ENCODE measurements at regions not wholly inside any gene's neighbourhood (a gene's known extent, or its start where the extent isn't known, plus 50 kb on each side); places are given as distances from the start of the nearest gene placed in this dataset.
"Not testable (repeated sequence)": the region's sequence is repeated elsewhere in the genome, so short reads cannot be mapped to it uniquely, and the experiment has no call there.

GRCh38 chr6:141981190-141981589, 151.5 kb upstream of the GJE1 start:
- intact Hi-C loops (cut with DNase I) = no loop called here
- no peak for ATAC-seq (ENCODE audit: poor library complexity)
- DNase-seq = no peak

- intact Hi-C loops (cut with DNase I) = no loop called here
- DNase-seq (no peak), ATAC-seq (ENCODE audit: poor library complexity) (no peak)
These were observed 154.9 kb upstream of the GJE1 start for GRCh38 chr6:141977782-141978181.

GRCh38 chr6:141976994-141977393, 155.7 kb upstream of the GJE1 start:
- DNase-seq (no peak), ATAC-seq (ENCODE audit: poor library complexity) (no peak)
- intact Hi-C loops (cut with DNase I) = no loop called here

- ATAC-seq (ENCODE audit: poor library complexity); intact Hi-C loops (cut with DNase I); DNase-seq: not testable (repeated sequence)
These were observed 162.8 kb upstream of the GJE1 start for GRCh38 chr6:141969768-141970415.

GRCh38 chr6:141969201-141969600, 163.5 kb upstream of the GJE1 start:
- ATAC-seq (ENCODE audit: poor library complexity) (no peak), DNase-seq (no peak)
- intact Hi-C loops (cut with DNase I) = no loop called here

- ATAC-seq (ENCODE audit: poor library complexity) (no peak), DNase-seq (no peak)
- intact Hi-C loops (cut with DNase I) = no loop called here
These were observed 164.1 kb upstream of the GJE1 start for GRCh38 chr6:141968632-141969031.

- intact Hi-C loops (cut with DNase I) = no loop called here
- ATAC-seq (ENCODE audit: poor library complexity) (no peak), DNase-seq (no peak)
These were observed 167.6 kb upstream of the GJE1 start for GRCh38 chr6:141965016-141965545.

GRCh38 chr6:141963543-141964295, 169.0 kb upstream of the GJE1 start:
- intact Hi-C loops (cut with DNase I) = no loop called here
- DNase-seq (no peak), ATAC-seq (ENCODE audit: poor library complexity) (no peak)

- intact Hi-C loops (cut with DNase I) = no loop called here
- ATAC-seq (ENCODE audit: poor library complexity) (no peak), DNase-seq (no peak)
These were observed 175.5 kb upstream of the GJE1 start for GRCh38 chr6:141957271-141957670.

GRCh38 chr6:141956868-141957267, 175.9 kb upstream of the GJE1 start:
- intact Hi-C loops (cut with DNase I) = no loop called here
- no peak for DNase-seq
- no peak for ATAC-seq (ENCODE audit: poor library complexity)

GRCh38 chr6:141956046-141956761, 176.5 kb upstream of the GJE1 start:
- intact Hi-C loops (cut with DNase I) = no loop called here
- DNase-seq (no peak), ATAC-seq (ENCODE audit: poor library complexity) (no peak)

- no peak for ATAC-seq (ENCODE audit: poor library complexity)
- no peak for DNase-seq
- intact Hi-C loops (cut with DNase I) = no loop called here
These were observed 179.7 kb upstream of the GJE1 start for GRCh38 chr6:141953072-141953471.

- ATAC-seq (ENCODE audit: poor library complexity) = no peak
- intact Hi-C loops (cut with DNase I) = no loop called here
- no peak for DNase-seq
These were observed 186.2 kb upstream of the GJE1 start for GRCh38 chr6:141946502-141946901.

- intact Hi-C loops (cut with DNase I) = no loop called here
- DNase-seq (no peak), ATAC-seq (ENCODE audit: poor library complexity) (no peak)
These were observed 194.1 kb upstream of the GJE1 start for GRCh38 chr6:141938664-141939063.

GRCh38 chr6:141932685-141933084, 200.0 kb upstream of the GJE1 start:
- ATAC-seq (ENCODE audit: poor library complexity) = no peak
- intact Hi-C loops (cut with DNase I) = no loop called here
- no peak for DNase-seq

GRCh38 chr6:141926200-141926900, 206.4 kb upstream of the GJE1 start:
- intact Hi-C loops (cut with DNase I); DNase-seq: not testable (repeated sequence)

GRCh38 chr6:141925001-141925400, 207.7 kb upstream of the GJE1 start:
- intact Hi-C loops (cut with DNase I) = no loop called here
- ATAC-seq (ENCODE audit: poor library complexity) (no peak), DNase-seq (no peak)

More at GRCh38 chr6:141926200-141926900, 206.4 kb upstream of the GJE1 start:
- not testable (repeated sequence) for ATAC-seq (ENCODE audit: poor library complexity)

GRCh38 chr6:141922898-141923297, 209.8 kb upstream of the GJE1 start:
- DNase-seq = no peak
- intact Hi-C loops (cut with DNase I) = no loop called here
- no peak for ATAC-seq (ENCODE audit: poor library complexity)
